ENCODE measurements at regions not wholly inside any gene's neighbourhood (a gene's known extent, or its start where the extent isn't known, plus 50 kb on each side); places are given as distances from the start of the nearest gene placed in this dataset.
"Not testable (repeated sequence)": the region's sequence is repeated elsewhere in the genome, so short reads cannot be mapped to it uniquely, and the experiment has no call there.

DNA sequence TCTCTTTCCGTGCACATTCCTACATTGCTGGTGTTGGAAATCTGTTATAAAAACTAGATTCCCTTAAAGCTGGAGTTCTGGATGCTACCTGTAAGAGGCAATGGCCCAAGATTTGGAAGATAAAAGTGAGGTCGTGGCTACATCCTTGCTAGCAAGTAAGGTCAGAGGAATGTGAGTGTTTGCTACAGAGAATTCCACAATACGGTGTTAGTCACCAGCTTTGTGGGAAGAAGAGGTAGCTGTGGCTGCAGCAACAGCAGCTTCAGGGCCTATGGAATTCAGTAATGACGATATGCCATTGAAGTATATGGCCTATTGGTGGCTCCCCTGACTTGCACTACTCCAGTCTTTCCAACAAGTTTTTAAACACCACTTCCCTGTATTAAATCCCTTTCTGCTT, 227.7 kb upstream of the TMEM260 start:
- DNase-seq (ENCODE audit: low read depth in 4 of 4, low spot score in 3 of 4), result no peak

- no peak for DNase-seq (ENCODE audit: low read depth in 4 of 4, low spot score in 3 of 4)
Measured at GRCh38 chr14:56352999-56353398, 226.6 kb upstream of the TMEM260 start.

DNA sequence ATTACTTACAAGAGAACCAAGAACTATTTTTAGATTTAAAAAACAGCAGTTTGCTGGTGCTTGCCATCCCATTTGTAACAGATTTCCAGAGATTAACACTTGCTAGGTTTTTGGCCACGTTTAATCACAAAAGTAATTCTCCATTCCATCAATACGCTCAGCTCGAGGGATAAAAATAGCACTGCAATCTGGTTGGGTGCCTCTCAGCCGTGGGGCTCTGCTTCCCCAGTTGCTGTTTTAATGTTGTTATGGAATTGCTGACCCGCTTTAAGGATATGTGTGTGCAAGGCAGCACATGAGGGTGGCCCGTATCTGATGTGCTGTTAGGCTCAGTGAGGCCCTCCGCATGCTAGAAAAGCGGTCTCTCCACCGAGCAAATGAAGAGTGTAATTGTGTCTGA, 222.2 kb upstream of the TMEM260 start:
- DNase-seq (ENCODE audit: low read depth in 4 of 4, low spot score in 3 of 4), result no peak

DNA sequence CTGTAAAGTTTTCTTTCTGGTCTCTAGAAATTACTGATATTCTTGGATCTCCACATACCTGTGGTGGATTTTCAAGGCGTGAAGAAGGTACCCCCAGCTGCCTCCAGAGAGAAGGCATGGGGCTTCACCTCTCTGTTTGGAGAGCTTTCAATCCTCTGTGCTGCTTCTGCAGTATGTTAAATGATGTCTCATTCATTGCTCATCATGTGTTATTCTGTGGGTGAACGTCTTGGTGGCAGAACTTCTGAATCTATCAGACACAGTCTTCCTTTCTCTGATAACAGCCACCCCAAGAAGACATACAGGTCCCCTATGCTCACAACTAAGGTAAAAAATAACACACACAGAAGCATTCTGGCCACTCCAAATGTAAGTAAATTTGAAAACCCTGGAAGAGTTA, 221.3 kb upstream of the TMEM260 start:
- DNase-seq (ENCODE audit: low read depth in 4 of 4, low spot score in 3 of 4), result no peak

DNA sequence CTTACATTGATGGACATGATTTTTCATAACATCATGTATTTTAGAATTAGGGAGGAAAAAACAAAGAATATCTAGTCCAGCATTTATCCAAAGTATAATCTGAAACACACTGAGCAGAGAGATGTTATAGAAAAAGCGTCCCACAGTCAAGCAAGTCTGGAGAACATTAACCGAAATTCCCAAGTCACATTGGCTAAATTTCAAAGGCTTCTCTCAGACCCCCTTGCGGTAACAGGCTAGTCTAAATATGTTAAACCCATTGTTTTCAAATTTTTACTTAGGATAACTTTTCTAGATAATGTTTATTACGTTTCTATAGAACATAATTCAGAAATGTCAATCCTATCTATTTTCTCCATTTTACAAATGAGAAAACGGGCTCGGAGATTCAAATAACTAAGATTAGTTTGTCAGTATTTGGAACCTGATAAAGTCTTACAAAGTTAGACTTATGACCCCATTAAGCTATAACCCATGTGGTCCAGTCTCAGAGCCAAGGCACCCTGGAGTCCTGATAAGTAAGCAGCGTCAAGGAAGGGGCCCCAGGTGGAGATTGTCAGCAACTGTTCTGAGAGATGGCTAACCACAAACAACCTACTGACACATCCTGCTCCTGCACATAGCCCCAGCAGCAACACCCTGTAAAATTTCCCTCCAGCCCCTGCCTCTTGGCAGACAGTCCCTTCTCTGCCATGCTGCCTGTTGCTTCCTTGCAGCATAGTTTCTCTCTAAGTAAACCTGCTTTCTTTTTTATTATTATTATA, 220.6 kb upstream of the TMEM260 start:
- DNase-seq (ENCODE audit: low read depth in 4 of 4, low spot score in 3 of 4), result no peak

- not testable (repeated sequence) for DNase-seq (ENCODE audit: low read depth in 4 of 4, low spot score in 3 of 4)
Measured at GRCh38 chr14:56365663-56366062, 213.9 kb upstream of the TMEM260 start.

GRCh38 chr14:56367416-56367815, 212.2 kb upstream of the TMEM260 start:
- DNase-seq (ENCODE audit: low read depth in 4 of 4, low spot score in 3 of 4), result no peak

GRCh38 chr14:56371737-56372136, 207.9 kb upstream of the TMEM260 start:
- no peak for DNase-seq (ENCODE audit: low read depth in 4 of 4, low spot score in 3 of 4)

- DNase-seq (ENCODE audit: low read depth in 4 of 4, low spot score in 3 of 4), result no peak
Measured at GRCh38 chr14:56374421-56374820, 205.2 kb upstream of the TMEM260 start.

DNA sequence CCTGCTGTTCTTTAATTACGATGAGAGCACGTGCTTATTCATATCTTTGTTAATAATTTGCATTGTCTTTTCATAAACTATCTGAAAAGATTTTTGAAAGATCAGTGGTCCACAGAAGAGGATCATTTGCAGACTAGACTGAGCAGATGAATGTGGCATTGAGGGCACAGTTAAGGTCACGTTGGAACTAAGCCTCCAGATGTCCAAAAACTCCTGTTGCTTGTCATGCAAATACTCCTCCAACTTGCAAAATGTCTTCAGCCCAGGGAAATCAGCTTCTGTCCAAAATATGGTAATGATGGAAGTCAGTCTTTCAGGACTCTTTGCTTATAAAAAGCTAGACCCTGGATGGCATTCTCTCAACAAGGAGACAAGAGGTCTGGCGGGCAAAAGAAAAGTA, 201.6 kb upstream of the TMEM260 start:
- no peak for DNase-seq (ENCODE audit: low read depth in 4 of 4, low spot score in 3 of 4)

DNA sequence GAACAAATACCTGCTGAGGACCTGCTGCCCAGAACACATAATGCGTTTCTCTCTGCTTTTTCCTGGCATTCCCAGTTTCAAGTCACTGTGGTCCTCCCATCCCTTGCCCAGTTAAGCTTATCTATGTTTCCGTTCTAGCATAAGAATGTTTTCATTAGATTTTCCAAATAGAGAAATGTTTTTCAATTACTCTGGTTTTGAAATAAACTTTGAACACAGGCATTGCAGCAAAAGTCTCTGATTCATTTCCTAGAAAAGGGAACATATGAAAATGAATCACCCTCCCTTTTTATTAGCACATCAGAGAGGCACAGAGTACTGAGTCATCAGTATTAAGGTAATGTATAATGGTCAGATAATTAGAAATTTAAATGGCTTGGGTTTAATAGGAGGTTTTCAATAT, 201.1 kb upstream of the TMEM260 start:
- no peak for DNase-seq (ENCODE audit: low read depth in 4 of 4, low spot score in 3 of 4)

- no peak for DNase-seq (ENCODE audit: low read depth in 4 of 4, low spot score in 3 of 4)
Measured at GRCh38 chr14:56379956-56380355, 199.6 kb upstream of the TMEM260 start.

- no peak for DNase-seq (ENCODE audit: low read depth in 4 of 4, low spot score in 3 of 4)
Measured at GRCh38 chr14:56386024-56386423, 193.6 kb upstream of the TMEM260 start.

DNA sequence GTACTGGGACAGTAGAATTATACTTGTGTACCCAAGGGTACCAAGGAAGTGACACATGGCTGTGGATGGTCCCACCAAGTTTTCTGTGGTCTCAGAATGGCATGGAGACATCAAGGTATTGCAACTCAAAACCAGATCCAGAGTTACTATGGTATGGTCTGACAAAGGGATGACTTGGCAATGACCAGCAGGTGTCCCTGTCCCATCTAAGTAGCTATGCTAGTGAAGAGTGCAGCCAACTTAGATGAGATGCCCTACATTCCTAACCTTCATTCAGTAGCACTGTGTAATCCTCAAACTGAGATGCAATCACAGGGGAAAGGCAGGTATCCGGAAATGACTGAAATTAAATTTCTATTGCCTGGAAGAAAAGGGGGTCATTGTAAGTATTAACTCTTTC, 188.7 kb upstream of the TMEM260 start:
- no peak for DNase-seq (ENCODE audit: low read depth in 4 of 4, low spot score in 3 of 4)

GRCh38 chr14:56394826-56395530, 184.6 kb upstream of the TMEM260 start:
- DNase-seq (ENCODE audit: low read depth in 4 of 4, low spot score in 3 of 4), result no peak

- DNase-seq (ENCODE audit: low read depth in 4 of 4, low spot score in 3 of 4), result no peak
Measured at GRCh38 chr14:56400109-56400825, 179.3 kb upstream of the TMEM260 start.

GRCh38 chr14:56412468-56413434, 166.8 kb upstream of the TMEM260 start:
- no peak for DNase-seq (ENCODE audit: low read depth in 4 of 4, low spot score in 3 of 4)

GRCh38 chr14:56413721-56414120, 165.9 kb upstream of the TMEM260 start:
- no peak for DNase-seq (ENCODE audit: low read depth in 4 of 4, low spot score in 3 of 4)

- no peak for DNase-seq (ENCODE audit: low read depth in 4 of 4, low spot score in 3 of 4)
Measured at GRCh38 chr14:56414236-56414635, 165.4 kb upstream of the TMEM260 start.

GRCh38 chr14:56416213-56416612, 163.4 kb upstream of the TMEM260 start:
- DNase-seq (ENCODE audit: low read depth in 4 of 4, low spot score in 3 of 4), result no peak

- DNase-seq (ENCODE audit: low read depth in 4 of 4, low spot score in 3 of 4), result no peak
Measured at GRCh38 chr14:56417173-56417572, 162.4 kb upstream of the TMEM260 start.

All from left renal pelvis (tissue), 4 donors.